ENCODE measurements at regions not wholly inside any gene's neighbourhood (a gene's known extent, or its start where the extent isn't known, plus 50 kb on each side); places are given as distances from the start of the nearest gene placed in this dataset.

- TF ChIP-seq EP300 (IDR thresholded peaks at IDR 0.05; ENCODE audit: borderline replicate concordance in 1 of 2, low read depth in 2 of 2, low read length in 2 of 2) (no peak), ATF3 (IDR thresholded peaks at IDR 0.05; ENCODE audit: insufficient read depth, low read depth, low read length) (no peak), CTCF (IDR thresholded peaks at IDR 0.05; ENCODE audit: control extremely low read depth in 1 of 3, insufficient read depth in 1 of 3, low read depth in 1 of 3, low read length in 3 of 3) (no peak), KDM1A (IDR thresholded peaks at IDR 0.05; ENCODE audit: borderline replicate concordance, low read length) (no peak; the same call in 1 of the 2 replicates), EZH2 (IDR thresholded peaks at IDR 0.05; ENCODE audit: low read depth, low read length, severe bottlenecking) (no peak), CTBP2 (IDR thresholded peaks at IDR 0.05; ENCODE audit: borderline replicate concordance, insufficient read depth, insufficient read length, low read length) (no peak), SP4 (IDR thresholded peaks at IDR 0.05; ENCODE audit: low read length) (no peak), POLR2AphosphoS5 (IDR thresholded peaks at IDR 0.05; ENCODE audit: low read depth, low read length) (no peak), TCF12 (IDR thresholded peaks at IDR 0.05; ENCODE audit: low read depth, low read length) (no peak), POLR2A (IDR thresholded peaks at IDR 0.05; ENCODE audit: control extremely low read depth in 1 of 2, low read depth in 2 of 2, low read length in 2 of 2) (no peak), BCL11A (IDR thresholded peaks at IDR 0.05; ENCODE audit: low read depth in 2 of 2, low read length in 2 of 2) (no peak), JUND (IDR thresholded peaks at IDR 0.05; ENCODE audit: low read length) (no peak), SRF (IDR thresholded peaks at IDR 0.05; ENCODE audit: low read depth, low read length) (no peak), MAFK (IDR thresholded peaks at IDR 0.05; ENCODE audit: low read depth, low read length) (no peak)
Measured at GRCh38 chr1:18580691-18581419, 49.8 kb upstream of the PAX7 start.
